HUES64 (cell line): ENCODE measurements at regions not wholly inside any gene's neighbourhood (a gene's known extent, or its start where the extent isn't known, plus 50 kb on each side); places are given as distances from the start of the nearest gene placed in this dataset.

Source experiments
- H3K27ac ChIP-seq: 2 replicates; pipeline ENCODE4 v1.7.0; 2013; ENCODE audit warnings: low read depth, low read length, inconsistent platforms
- H3K27me3 ChIP-seq: 2 replicates; pipeline ENCODE4 v1.6.1; 2013; ENCODE audit warnings: mild to moderate bottlenecking, low read length; ENCODE audit not compliant: insufficient read depth
- H3K36me3 ChIP-seq: 2 replicates; pipeline ENCODE4 v1.6.1; 2013; ENCODE audit warnings: mild to moderate bottlenecking, low read length; ENCODE audit not compliant: insufficient read depth
- H3K4me1 ChIP-seq: 2 replicates; pipeline ENCODE4 v1.6.1; 2013; ENCODE audit warnings: mild to moderate bottlenecking, low read length, moderate library complexity; ENCODE audit not compliant: insufficient read depth
- H3K4me3 ChIP-seq: 2 replicates; pipeline ENCODE4 v1.5.1; 2013; ENCODE audit warnings: mild to moderate bottlenecking, low read length, moderate library complexity
- H3K9ac ChIP-seq: 2 replicates; pipeline ENCODE4 v1.6.1; 2013; ENCODE audit warnings: mild to moderate bottlenecking, low read depth, low read length
- H3K9me3 ChIP-seq: 2 replicates; pipeline ENCODE4 v1.6.1; 2013; ENCODE audit warnings: low read depth, low read length; ENCODE audit not compliant: insufficient read depth
- WGBS: fragments of 150-250, 120-280 bp; methylation state at CpG from one replicate; pipeline ENCODE4 v1.1.7; 2013; ENCODE audit warnings: missing lambda C conversion rate; 5-methylcytosine and 5-hydroxymethylcytosine counted together

DNA sequence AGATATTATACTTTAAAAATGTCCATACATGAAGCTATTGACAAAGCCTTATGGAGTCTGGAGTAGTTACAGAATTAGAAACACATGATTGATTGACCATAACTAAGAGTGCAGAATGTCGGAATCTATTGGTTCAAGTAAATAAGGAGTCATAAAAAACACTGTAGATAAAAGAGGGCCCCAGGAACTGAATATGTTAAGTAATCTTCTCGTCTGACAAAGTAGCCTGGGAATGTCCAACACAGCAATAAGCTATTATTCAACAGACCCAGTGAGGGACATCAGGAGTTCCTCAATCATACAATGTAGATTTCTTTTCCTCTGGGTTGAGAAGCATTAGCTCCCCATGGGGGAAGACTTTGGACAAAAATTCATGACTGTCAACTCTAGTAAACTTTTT, 782.0 kb downstream of the SUGCT start:
- no peaks in the 10 kb centered on the region for H3K4me1 ChIP-seq
- no peaks in the 10 kb centered on the region for H3K9me3 ChIP-seq
- no peak overlapping the region for H3K4me3 ChIP-seq
- 85% methylated on average over 2 of the region's 2 CpGs for WGBS
- H3K9ac ChIP-seq: no peak overlapping the region
- H3K36me3 ChIP-seq: no peaks in the 10 kb centered on the region
- H3K27ac ChIP-seq: no peak overlapping the region
- no peaks in the 10 kb centered on the region for H3K27me3 ChIP-seq

DNA sequence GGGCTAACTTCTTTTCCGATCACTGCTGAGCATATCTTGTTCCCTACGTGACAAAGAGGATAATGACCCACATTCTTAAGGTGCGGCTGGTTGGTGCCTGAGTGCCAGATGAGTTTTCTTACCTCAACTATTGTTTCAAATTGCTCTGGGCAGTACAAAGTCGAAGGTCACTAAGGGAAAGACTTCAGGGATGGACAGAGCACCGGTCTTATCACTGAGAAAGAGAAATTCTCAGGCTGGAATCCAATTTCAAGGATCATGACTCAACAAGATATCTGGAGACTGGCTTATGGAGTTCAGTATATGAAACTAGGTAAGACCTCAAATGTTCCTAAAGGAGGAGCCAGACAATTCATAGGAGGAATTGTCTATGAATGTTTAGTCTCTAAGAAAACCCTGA, 780.3 kb downstream of the SUGCT start:
- Histone ChIP-seq H3K27me3 (no peaks in the 10 kb centered on the region), H3K4me3 (no peak overlapping the region), H3K4me1 (no peaks in the 10 kb centered on the region), H3K9me3 (no peaks in the 10 kb centered on the region), H3K9ac (no peak overlapping the region), H3K36me3 (no peaks in the 10 kb centered on the region), H3K27ac (no peak overlapping the region)
- WGBS: 95% methylated on average over 5 of the region's 5 CpGs
